SU-DHL-6 (cell line): ENCODE measurements at regions not wholly inside any gene's neighbourhood (a gene's known extent, or its start where the extent isn't known, plus 50 kb on each side); places are given as distances from the start of the nearest gene placed in this dataset.

Experiments
- EZH2phosphoT487 ChIP-seq: fragments of 200-600 bp; sonication (generic), shearing (Covaris generic); conservative IDR thresholded peaks from 2 replicates; pipeline ENCODE4 v1.6.1; 2018; ENCODE audit warnings: mild to moderate bottlenecking, antibody characterized with exemption, low read length, moderate library complexity, mixed read lengths
- TF ChIP-seq, protein P1 (sequence below): fragments of 200-600 bp; sonication (generic); IDR thresholded peaks from one replicate; pipeline ENCODE4 v1.5.1; 2017; ENCODE audit warnings: antibody characterized with exemption, mild to moderate bottlenecking, low read length, moderate library complexity; ENCODE audit not compliant: insufficient read depth, poor library complexity, severe bottlenecking

DNA sequence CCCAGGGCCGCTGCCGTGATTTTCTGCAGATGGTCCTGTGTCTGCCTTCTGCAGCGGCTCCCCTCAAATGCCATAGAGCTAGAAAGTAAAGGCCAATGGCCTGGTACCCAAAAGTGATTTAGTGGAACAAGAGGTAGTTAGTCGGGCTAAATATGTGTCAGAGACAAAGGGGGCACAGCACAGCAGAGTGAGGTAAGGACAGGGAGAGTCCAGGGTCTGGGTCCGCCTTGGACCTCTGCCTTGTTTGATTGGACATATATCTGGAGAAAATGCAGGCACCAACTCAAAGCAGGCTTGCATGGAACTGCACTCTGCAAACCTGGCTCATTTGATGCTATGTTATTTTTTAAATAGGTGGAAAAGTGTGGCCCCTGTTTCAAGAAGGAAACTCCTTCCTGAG lies 249.6 kb upstream of the B3GAT1 start:
- TF ChIP-seq, protein P1, sequence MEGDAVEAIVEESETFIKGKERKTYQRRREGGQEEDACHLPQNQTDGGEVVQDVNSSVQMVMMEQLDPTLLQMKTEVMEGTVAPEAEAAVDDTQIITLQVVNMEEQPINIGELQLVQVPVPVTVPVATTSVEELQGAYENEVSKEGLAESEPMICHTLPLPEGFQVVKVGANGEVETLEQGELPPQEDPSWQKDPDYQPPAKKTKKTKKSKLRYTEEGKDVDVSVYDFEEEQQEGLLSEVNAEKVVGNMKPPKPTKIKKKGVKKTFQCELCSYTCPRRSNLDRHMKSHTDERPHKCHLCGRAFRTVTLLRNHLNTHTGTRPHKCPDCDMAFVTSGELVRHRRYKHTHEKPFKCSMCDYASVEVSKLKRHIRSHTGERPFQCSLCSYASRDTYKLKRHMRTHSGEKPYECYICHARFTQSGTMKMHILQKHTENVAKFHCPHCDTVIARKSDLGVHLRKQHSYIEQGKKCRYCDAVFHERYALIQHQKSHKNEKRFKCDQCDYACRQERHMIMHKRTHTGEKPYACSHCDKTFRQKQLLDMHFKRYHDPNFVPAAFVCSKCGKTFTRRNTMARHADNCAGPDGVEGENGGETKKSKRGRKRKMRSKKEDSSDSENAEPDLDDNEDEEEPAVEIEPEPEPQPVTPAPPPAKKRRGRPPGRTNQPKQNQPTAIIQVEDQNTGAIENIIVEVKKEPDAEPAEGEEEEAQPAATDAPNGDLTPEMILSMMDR = no peak
- no peak for TF ChIP-seq EZH2phosphoT487
